NT2/D1 (cell line): ENCODE measurements at regions not wholly inside any gene's neighbourhood (a gene's known extent, or its start where the extent isn't known, plus 50 kb on each side); places are given as distances from the start of the nearest gene placed in this dataset.
"Not testable (repeated sequence)": the region's sequence is repeated elsewhere in the genome, so short reads cannot be mapped to it uniquely, and the experiment has no call there.

Experiments
- DNase-seq: peaks from one replicate; pipeline ENCODE4 v3.0.0-alpha.2; 2011; ENCODE audit warnings: low read depth, low spot score
- H3K27me3 ChIP-seq: 2 replicates; pipeline ENCODE4 v1.6.0; 2011; ENCODE audit warnings: mild to moderate bottlenecking; ENCODE audit not compliant: insufficient read length, insufficient read depth
- H3K36me3 ChIP-seq: 2 replicates; pipeline ENCODE4 v1.6.1; 2011; ENCODE audit warnings: mild to moderate bottlenecking, low read length, mixed read lengths; ENCODE audit not compliant: insufficient read depth, insufficient read length
- H3K4me1 ChIP-seq: 2 replicates; pipeline ENCODE4 v1.5.1; 2011; ENCODE audit not compliant: insufficient read depth, insufficient read length
- H3K4me3 ChIP-seq: 2 replicates; pipeline ENCODE4 v1.5.1; 2011; ENCODE audit warnings: low read depth; ENCODE audit not compliant: insufficient read length
- H3K9ac ChIP-seq: 2 replicates; pipeline ENCODE4 v1.6.0; 2011; ENCODE audit warnings: low read depth; ENCODE audit not compliant: insufficient read length
- H3K9me3 ChIP-seq: 2 replicates; pipeline ENCODE4 v1.5.1; 2011; ENCODE audit warnings: mild to moderate bottlenecking, low read length; ENCODE audit not compliant: insufficient read depth
- SUZ12 ChIP-seq: IDR thresholded peaks from 2 replicates; pipeline ENCODE4 v1.6.1; 2011; ENCODE audit not compliant: insufficient read length, insufficient read depth; ENCODE audit errors: extremely low read depth
- YY1 ChIP-seq: IDR thresholded peaks from 2 replicates; pipeline ENCODE4 v1.6.1; 2011; ENCODE audit not compliant: insufficient read length, insufficient read depth
- ZNF274 ChIP-seq: IDR thresholded peaks from 2 replicates; pipeline ENCODE4 v1.6.1; 2011; ENCODE audit warnings: mild to moderate bottlenecking, low read depth, low read length

DNA sequence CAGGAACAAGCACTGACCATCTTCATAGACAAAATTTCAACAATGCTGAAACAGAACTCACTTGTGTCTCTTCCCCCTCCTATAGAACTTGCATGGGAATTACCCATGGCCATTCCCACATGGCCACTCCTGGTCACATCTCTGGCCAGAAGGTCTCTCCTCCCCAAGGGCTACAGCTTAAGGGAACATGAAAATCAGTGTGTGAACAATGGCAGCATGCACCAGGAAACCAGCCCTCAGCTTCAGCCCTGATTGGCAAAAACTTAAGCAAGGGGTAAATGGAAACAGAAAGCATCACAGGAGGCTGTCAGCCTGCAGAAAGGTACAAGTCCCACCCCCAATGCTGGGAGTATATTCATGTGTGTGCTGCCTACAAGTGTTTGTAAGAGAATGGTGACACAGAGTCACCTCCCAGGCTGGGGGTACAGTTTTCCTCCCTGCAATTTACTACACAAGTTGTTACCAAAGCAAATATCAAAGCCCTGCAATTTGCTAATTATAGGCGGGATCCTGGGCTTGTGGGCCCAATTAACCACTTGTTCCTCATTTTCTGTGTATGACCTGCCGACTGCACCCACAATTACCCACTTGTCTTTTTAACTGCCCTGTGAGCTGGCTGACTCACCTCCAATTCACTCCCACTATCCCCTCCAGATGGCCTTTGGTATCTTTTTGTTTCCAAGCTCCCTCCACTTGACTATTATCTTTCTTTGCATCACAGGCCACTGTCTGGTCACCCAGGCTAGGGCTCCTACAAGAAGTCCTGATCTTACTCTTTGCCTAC lies 84.4 kb upstream of the HES1 start:
- H3K9ac ChIP-seq: no peak overlapping the region
- no peaks in the 10 kb centered on the region for H3K36me3 ChIP-seq
- no peak overlapping the region for H3K4me3 ChIP-seq

GRCh38 chr3:194053136-194053535 lies 82.8 kb upstream of the HES1 start:
- no peak for DNase-seq
- no peak overlapping the region for H3K9ac ChIP-seq

More for the DNA sequence above, 84.4 kb upstream of the HES1 start:
- no peak for DNase-seq
- Histone ChIP-seq H3K27me3 (no peaks in the 10 kb centered on the region), H3K4me1 (peaks cover 6% of the 10 kb centered on the region), H3K9me3 (peaks cover 24% of the 10 kb centered on the region)
- no peak for TF ChIP-seq SUZ12
- TF ChIP-seq YY1: no peak
- TF ChIP-seq ZNF274: no peak

GRCh38 chr3:194054016-194054415 lies 81.9 kb upstream of the HES1 start:
- no peak for TF ChIP-seq SUZ12
- TF ChIP-seq ZNF274: no peak
- TF ChIP-seq YY1: no peak
- Histone ChIP-seq H3K4me1 (peaks cover 12% of the 10 kb centered on the region), H3K36me3 (no peaks in the 10 kb centered on the region), H3K9me3 (peaks cover 24% of the 10 kb centered on the region), H3K4me3 (no peak overlapping the region), H3K27me3 (no peaks in the 10 kb centered on the region), H3K9ac (no peak overlapping the region)
- DNase-seq: no peak

More at GRCh38 chr3:194053136-194053535, 82.8 kb upstream of the HES1 start:
- Histone ChIP-seq H3K9me3 (peaks cover 24% of the 10 kb centered on the region), H3K36me3 (no peaks in the 10 kb centered on the region), H3K4me1 (peaks cover 12% of the 10 kb centered on the region), H3K4me3 (no peak overlapping the region), H3K27me3 (no peaks in the 10 kb centered on the region)
- TF ChIP-seq SUZ12 (no peak), ZNF274 (no peak), YY1 (no peak)

DNA sequence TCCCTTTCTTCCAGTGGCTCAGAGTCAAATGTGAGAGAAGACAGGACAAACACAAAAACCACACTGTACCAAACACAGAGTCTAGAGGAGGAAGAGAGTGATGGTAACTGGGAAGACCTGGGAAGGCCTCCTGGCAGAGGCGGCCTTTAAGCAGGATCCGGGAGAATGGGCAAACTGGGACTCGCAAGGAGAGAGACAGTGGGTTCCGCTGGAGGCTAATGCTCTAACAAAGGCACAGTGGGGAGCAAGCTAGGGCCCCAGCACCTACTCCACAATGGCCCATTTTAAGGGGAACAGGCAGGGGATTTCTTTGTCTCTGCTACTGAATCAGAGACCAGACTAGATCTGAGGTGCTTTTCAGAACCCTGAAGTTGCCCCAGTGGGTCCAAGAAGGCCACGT lies 81.4 kb upstream of the HES1 start:
- H3K4me1 ChIP-seq: peaks cover 12% of the 10 kb centered on the region
- TF ChIP-seq YY1: no peak
- TF ChIP-seq ZNF274: no peak
- TF ChIP-seq SUZ12: no peak
- no peaks in the 10 kb centered on the region for H3K36me3 ChIP-seq
- H3K9me3 ChIP-seq: peaks cover 24% of the 10 kb centered on the region
- H3K9ac ChIP-seq: no peak overlapping the region
- H3K4me3 ChIP-seq: no peak overlapping the region
- H3K27me3 ChIP-seq: no peaks in the 10 kb centered on the region
- DNase-seq: no peak

GRCh38 chr3:194054961-194055360 lies 81.0 kb upstream of the HES1 start:
- H3K9ac ChIP-seq: no peak overlapping the region
- no peaks in the 10 kb centered on the region for H3K36me3 ChIP-seq
- H3K4me1 ChIP-seq: peaks cover 12% of the 10 kb centered on the region
- peaks cover 23% of the 10 kb centered on the region for H3K9me3 ChIP-seq
- H3K4me3 ChIP-seq: no peak overlapping the region
- TF ChIP-seq ZNF274 (no peak), YY1 (no peak), SUZ12 (no peak)
- H3K27me3 ChIP-seq: no peaks in the 10 kb centered on the region
- no peak for DNase-seq

DNA sequence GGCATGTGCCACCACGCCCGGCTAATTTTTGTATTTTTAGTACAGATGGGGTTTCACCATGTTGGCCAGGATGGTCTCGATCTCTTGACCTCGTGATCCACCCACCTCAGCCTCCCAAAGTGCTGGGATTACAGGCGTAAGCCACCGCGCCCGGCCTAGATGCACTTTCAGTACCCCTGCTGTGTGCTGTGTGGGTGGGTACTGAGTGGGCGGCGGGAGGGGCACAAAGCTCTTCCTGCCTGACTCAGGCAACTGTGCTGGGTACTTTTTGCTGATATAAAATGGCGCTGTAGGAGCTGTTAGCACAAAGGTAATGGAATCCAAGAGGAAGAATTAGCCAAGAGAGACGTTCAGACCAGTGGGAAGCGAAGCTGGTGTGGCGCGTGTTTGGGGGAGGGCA lies 79.6 kb upstream of the HES1 start:
- Histone ChIP-seq H3K9ac (peak overlapping the region; percentile 10), H3K4me1 (peaks cover 12% of the 10 kb centered on the region)
- not testable (repeated sequence) for DNase-seq, H3K36me3 ChIP-seq, H3K27me3 ChIP-seq, H3K9me3 ChIP-seq, H3K4me3 ChIP-seq

DNA sequence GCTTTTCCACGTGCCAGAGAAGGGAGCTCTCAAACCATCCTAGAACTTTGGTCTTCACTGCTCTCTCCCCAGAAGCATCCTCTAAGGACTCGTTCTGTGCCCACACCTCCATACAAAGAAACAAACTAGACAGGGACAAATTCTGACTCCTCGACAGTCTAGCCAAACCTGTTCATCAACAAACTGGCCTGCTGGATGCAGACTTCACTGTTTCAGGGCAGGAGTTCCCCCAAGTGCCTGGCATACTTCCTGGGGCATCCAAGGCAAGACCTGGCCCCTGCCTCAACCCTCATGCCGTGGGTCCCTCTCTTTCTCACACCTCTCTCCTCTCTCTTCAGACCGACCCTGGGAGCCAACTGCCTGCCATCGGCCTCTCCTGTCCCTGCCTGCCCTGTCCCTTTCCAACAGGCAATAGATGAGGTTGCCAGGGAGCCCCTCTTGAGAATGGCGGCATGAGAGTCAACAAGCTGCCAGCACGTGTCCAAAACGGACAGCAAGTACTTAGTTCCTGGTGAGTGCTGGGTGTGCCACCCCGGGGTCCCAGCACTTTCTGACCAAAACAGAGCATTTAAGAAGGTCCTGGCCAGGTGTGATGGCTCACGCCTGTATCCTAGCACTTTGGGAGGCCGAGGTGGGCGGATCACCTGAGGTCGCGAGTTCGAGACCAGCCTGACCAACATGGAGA lies 79.1 kb upstream of the HES1 start:
- no peaks in the 10 kb centered on the region for H3K27me3 ChIP-seq
- peaks cover 12% of the 10 kb centered on the region for H3K4me1 ChIP-seq
- no peaks in the 10 kb centered on the region for H3K36me3 ChIP-seq
- H3K9ac ChIP-seq: peak overlapping the region; percentile 10
- TF ChIP-seq YY1: no peak
- no peak for TF ChIP-seq ZNF274
- no peak for TF ChIP-seq SUZ12
- DNase-seq: no peak
- peaks cover 3% of the 10 kb centered on the region; the same call in 1 of the 2 replicates for H3K9me3 ChIP-seq
- H3K4me3 ChIP-seq: no peak overlapping the region
